KMS-11 (cell line): ENCODE measurements at regions not wholly inside any gene's neighbourhood (a gene's known extent, or its start where the extent isn't known, plus 50 kb on each side); places are given as distances from the start of the nearest gene placed in this dataset.

Experiments used
- H2AFZ ChIP-seq: fragments of 200-600 bp; sonication (generic); 2 replicates; pipeline ENCODE4 v1.6.1; 2016; ENCODE audit warnings: antibody characterized with exemption, mixed run types, low read depth
- H3K27ac ChIP-seq: fragments of 200-600 bp; sonication (generic); 2 replicates; pipeline ENCODE4 v1.6.1; 2016; ENCODE audit warnings: mild to moderate bottlenecking, mixed run types
- H3K27me3 ChIP-seq: fragments of 200-600 bp; sonication (generic); 2 replicates; pipeline ENCODE4 v1.6.1; 2017; ENCODE audit warnings: mild to moderate bottlenecking, low read depth, mixed run types, moderate library complexity; ENCODE audit not compliant: insufficient read depth
- H3K36me3 ChIP-seq: fragments of 200-600 bp; sonication (generic); 2 replicates; pipeline ENCODE4 v1.6.1; 2017; ENCODE audit warnings: mild to moderate bottlenecking, mixed run types; ENCODE audit not compliant: insufficient read depth
- H3K4me1 ChIP-seq: fragments of 200-600 bp; sonication (generic); 2 replicates; pipeline ENCODE4 v1.6.1; 2016; ENCODE audit warnings: mild to moderate bottlenecking, low read depth, mixed run types; ENCODE audit not compliant: poor library complexity, severe bottlenecking
- H3K4me2 ChIP-seq: fragments of 200-600 bp; sonication (generic); 2 replicates; pipeline ENCODE4 v1.7.0; 2016; ENCODE audit warnings: mild to moderate bottlenecking, mixed run types
- H3K4me3 ChIP-seq: fragments of 200-600 bp; sonication (generic); IDR thresholded peaks from 2 replicates; pipeline ENCODE4 v1.6.1; 2017; ENCODE audit warnings: low read depth, low read length, mixed read lengths; ENCODE audit not compliant: insufficient read depth
- H3K79me2 ChIP-seq: fragments of 200-600 bp; sonication (generic); 2 replicates; pipeline ENCODE4 v1.6.1; 2016; ENCODE audit warnings: low read depth, mixed run types; ENCODE audit not compliant: insufficient read depth
- H3K9ac ChIP-seq: fragments of 200-600 bp; sonication (generic); 2 replicates; pipeline ENCODE4 v1.6.1; 2016; ENCODE audit warnings: mild to moderate bottlenecking, mixed run types
- H4K20me1 ChIP-seq: fragments of 200-600 bp; sonication (generic); 2 replicates; pipeline ENCODE4 v1.6.1; 2016; ENCODE audit warnings: mild to moderate bottlenecking, mixed run types; ENCODE audit not compliant: insufficient read depth
- CTCF ChIP-seq: fragments of 200-600 bp; sonication (generic); conservative IDR thresholded peaks from 2 replicates; pipeline ENCODE4 v1.6.1; 2017; ENCODE audit warnings: low read depth, mild to moderate bottlenecking, antibody characterized with exemption, low read length, moderate library complexity, mixed read lengths

GRCh38 chr2:134072341-134072740 lies 181.5 kb upstream of the MGAT5 start:
- H2AFZ ChIP-seq, result no peak overlapping the region
- H3K4me3 ChIP-seq, result no peak overlapping the region
- no peaks in the 10 kb centered on the region for H3K79me2 ChIP-seq
- H3K27me3 ChIP-seq, result no peaks in the 10 kb centered on the region
- H3K4me2 ChIP-seq, result no peak overlapping the region
- no peak overlapping the region for H3K9ac ChIP-seq
- H4K20me1 ChIP-seq, result no peaks in the 10 kb centered on the region
- no peak for TF ChIP-seq CTCF
- H3K27ac ChIP-seq, result no peak overlapping the region
- no peaks in the 10 kb centered on the region for H3K4me1 ChIP-seq
- H3K36me3 ChIP-seq, result no peaks in the 10 kb centered on the region

- no peak overlapping the region for H3K27ac ChIP-seq
- H3K4me1 ChIP-seq, result no peaks in the 10 kb centered on the region
- H3K36me3 ChIP-seq, result no peaks in the 10 kb centered on the region
- H4K20me1 ChIP-seq, result no peaks in the 10 kb centered on the region
- no peak overlapping the region for H2AFZ ChIP-seq
- no peaks in the 10 kb centered on the region for H3K27me3 ChIP-seq
- H3K79me2 ChIP-seq, result no peaks in the 10 kb centered on the region
- no peak for TF ChIP-seq CTCF
- H3K4me3 ChIP-seq, result no peak overlapping the region
- H3K9ac ChIP-seq, result no peak overlapping the region
- no peak overlapping the region for H3K4me2 ChIP-seq
These were observed 180.8 kb upstream of the MGAT5 start for GRCh38 chr2:134073023-134073422.

GRCh38 chr2:134074619-134075018 lies 179.3 kb upstream of the MGAT5 start:
- H3K9ac ChIP-seq, result no peak overlapping the region
- no peaks in the 10 kb centered on the region for H4K20me1 ChIP-seq
- no peaks in the 10 kb centered on the region for H3K27me3 ChIP-seq
- no peaks in the 10 kb centered on the region for H3K79me2 ChIP-seq
- no peaks in the 10 kb centered on the region for H3K36me3 ChIP-seq
- no peak overlapping the region for H3K4me2 ChIP-seq
- no peak for TF ChIP-seq CTCF
- H3K27ac ChIP-seq, result no peak overlapping the region
- H3K4me3 ChIP-seq, result no peak overlapping the region
- no peaks in the 10 kb centered on the region for H3K4me1 ChIP-seq
- no peak overlapping the region for H2AFZ ChIP-seq

GRCh38 chr2:134075204-134075603 lies 178.7 kb upstream of the MGAT5 start:
- H3K79me2 ChIP-seq, result no peaks in the 10 kb centered on the region
- no peak for TF ChIP-seq CTCF
- no peak overlapping the region for H3K27ac ChIP-seq
- no peaks in the 10 kb centered on the region for H3K27me3 ChIP-seq
- no peak overlapping the region for H3K4me3 ChIP-seq
- H3K4me2 ChIP-seq, result no peak overlapping the region
- no peaks in the 10 kb centered on the region for H3K4me1 ChIP-seq
- no peak overlapping the region for H2AFZ ChIP-seq
- no peaks in the 10 kb centered on the region for H3K36me3 ChIP-seq
- no peaks in the 10 kb centered on the region for H4K20me1 ChIP-seq
- H3K9ac ChIP-seq, result no peak overlapping the region

GRCh38 chr2:134078354-134078753 lies 175.5 kb upstream of the MGAT5 start:
- H4K20me1 ChIP-seq, result no peaks in the 10 kb centered on the region
- no peaks in the 10 kb centered on the region for H3K4me1 ChIP-seq
- H3K36me3 ChIP-seq, result no peaks in the 10 kb centered on the region
- TF ChIP-seq CTCF, result no peak
- H3K79me2 ChIP-seq, result no peaks in the 10 kb centered on the region
- no peak overlapping the region for H3K4me3 ChIP-seq
- no peaks in the 10 kb centered on the region for H3K27me3 ChIP-seq
- no peak overlapping the region for H3K9ac ChIP-seq
- no peak overlapping the region for H3K4me2 ChIP-seq
- no peak overlapping the region for H3K27ac ChIP-seq
- no peak overlapping the region for H2AFZ ChIP-seq
